HG02642 (cell line): ENCODE measurements at regions not wholly inside any gene's neighbourhood (a gene's known extent, or its start where the extent isn't known, plus 50 kb on each side); places are given as distances from the start of the nearest gene placed in this dataset.

Experiments used
- ATAC-seq: cut with Tn5 transposase; IDR thresholded peaks from one replicate; pipeline ENCODE4 v1.9.1; 2021; ENCODE audit warnings: mild to moderate bottlenecking; ENCODE audit not compliant: unreplicated experiment, poor library complexity

DNA sequence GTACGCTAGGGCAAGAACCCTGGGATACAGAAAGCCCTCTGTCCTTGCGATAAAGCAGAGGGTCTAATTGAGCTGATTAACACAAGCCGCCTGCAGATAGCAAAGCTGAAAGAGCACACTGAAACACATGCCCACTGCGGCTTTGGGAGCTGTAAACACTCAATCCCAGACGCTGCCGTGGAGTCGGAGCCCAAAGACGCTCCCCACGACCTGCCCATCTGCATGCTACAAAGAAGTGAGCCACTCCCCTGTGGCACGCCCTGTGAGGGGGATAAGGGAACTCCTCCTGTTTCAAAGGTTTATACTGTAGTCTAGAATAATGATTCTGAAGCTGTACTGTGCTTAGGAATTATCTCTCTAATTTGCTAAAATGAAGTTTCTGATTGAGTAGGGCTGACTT lies 985.6 kb upstream of the GHITM start:
- ATAC-seq, result no peak

DNA sequence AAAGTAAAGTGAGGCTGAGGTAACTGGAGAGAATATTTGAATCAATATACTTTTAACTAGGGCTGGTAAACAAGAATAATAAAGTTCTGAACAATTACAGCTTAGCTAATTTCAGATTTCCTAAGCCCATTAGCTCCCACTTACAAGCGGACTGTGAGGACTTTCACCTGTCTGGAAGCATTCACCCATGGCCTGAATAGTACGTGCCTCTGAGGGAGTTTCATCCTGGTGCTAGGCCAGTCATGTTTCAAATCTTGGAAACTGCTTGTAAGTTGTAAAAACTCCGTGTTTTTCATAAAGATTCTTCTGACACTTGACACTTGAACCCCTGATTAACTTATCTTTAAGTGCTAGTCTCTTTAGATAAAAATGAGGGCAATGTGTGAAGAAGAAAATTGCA lies 975.2 kb upstream of the GHITM start:
- ATAC-seq, result no peak

- ATAC-seq, result no peak
Measured at GRCh38 chr10:83165265-83165664, 974.0 kb upstream of the GHITM start.

DNA sequence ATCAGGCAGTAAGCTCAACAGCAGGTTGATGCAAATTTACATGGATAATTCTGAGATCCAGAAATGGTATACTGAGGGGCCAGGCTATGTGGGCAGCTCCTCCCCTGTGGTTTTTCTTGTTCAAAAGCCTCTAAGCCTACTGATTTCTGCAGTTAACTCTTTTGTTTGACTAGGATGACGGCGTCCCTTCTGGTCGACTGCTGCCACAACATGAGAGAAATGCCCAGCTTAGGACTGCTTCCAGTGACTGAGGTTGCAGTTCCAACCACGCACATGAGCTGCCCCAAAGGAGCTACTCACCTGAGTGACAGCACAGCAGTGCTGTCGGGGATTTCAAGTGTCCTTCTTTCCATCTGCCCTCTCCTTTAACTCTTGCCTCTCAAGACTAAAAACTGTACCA lies 973.0 kb upstream of the GHITM start:
- no peak for ATAC-seq

GRCh38 chr10:83167081-83167480 lies 972.2 kb upstream of the GHITM start:
- no peak for ATAC-seq

DNA sequence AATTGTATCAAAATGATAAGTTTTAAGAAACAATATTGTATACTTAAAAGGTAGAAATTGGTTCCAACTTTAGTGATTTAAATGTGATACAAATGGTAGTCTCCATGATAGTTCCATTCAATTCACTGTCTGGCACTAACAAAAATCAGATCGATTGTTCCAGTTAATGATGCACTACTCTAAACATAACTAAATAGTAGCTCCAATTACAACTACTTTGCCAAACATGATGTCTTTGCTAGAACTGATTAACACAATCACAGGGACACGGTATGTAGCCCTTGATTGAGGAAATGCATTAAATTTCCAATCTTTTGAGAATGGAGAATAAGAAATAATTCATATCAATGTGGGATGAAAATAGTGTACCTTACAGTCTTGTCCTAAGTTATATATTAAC lies 962.4 kb upstream of the GHITM start:
- no peak for ATAC-seq

DNA sequence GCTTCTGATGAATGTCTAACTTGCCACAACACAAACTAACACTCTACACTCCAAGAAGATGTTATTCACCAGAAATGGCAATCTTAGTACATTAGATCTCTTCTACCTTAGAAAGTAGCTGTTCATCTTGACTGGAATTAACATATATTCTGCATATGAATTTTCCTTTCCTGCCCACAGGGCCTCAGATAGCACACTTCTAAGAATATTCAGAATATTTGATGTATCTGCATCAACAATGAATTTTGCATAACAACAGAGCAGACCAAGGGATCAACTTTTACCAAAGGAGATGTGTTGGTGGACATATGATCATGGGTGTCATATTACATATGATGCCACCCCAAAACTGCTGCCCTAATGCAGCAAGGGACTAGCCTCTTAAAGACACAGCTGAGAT lies 960.8 kb upstream of the GHITM start:
- no peak for ATAC-seq

GRCh38 chr10:83179371-83179770 lies 959.9 kb upstream of the GHITM start:
- ATAC-seq, result no peak

GRCh38 chr10:83182076-83182475 lies 957.2 kb upstream of the GHITM start:
- ATAC-seq, result no peak

GRCh38 chr10:83184641-83185040 lies 954.7 kb upstream of the GHITM start:
- no peak for ATAC-seq

- ATAC-seq, result no peak
Measured at GRCh38 chr10:83190614-83191013, 948.7 kb upstream of the GHITM start.

DNA sequence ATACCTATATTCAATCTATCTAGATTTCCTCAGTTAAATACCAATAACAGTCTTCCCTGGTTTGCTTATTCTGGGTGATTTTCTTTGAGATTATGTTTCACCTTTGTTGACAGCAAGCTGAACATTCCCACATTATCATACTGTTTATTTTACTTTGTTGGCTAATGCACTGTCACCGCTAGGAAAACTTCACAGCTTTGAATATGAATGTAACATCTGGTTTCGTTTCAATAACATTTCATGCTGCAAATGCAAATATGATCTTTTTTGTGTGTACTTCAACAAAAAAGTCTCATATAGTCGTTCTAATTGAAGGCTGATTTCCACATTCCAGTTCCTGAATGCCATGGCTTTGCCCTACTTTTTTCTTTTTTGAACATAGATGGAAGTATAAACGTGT lies 946.3 kb upstream of the GHITM start:
- ATAC-seq, result no peak

DNA sequence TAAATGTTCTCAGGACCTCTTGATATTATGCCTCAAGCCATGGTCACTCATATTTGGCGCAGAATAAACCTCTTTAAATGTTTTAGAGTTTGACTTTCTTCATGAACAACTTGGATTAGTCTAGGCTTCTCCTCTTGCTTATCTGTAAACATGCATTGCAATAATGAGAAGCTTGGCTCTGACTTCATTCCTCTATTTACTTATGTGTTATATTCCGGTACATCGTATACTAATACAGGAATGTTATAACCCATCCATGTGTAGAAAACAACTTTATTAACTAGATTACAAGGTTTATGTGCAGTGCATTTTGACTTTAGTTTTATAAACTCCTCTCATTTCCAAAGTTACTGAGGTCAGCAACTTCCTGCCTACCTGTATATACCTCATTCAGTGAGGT lies 944.3 kb upstream of the GHITM start:
- ATAC-seq, result no peak

DNA sequence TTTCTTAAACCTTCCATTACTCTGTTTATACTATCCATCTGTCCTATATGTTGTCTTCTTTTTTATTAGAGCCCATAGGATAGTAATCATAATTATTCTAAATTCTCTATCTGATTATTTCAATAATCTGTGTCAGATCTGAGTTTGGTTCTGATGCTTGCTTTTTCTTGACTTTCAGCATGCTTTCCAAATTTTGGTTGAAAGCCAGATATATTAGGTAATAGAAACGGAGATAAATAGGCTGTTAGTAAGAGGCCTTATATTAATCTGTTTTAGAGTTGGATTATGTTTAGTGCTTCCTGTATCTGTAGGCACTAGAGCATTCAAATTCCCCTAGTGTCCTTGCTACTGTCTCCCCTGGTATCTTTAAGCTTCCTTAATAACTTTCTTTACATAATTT lies 939.9 kb upstream of the GHITM start:
- no peak for ATAC-seq

DNA sequence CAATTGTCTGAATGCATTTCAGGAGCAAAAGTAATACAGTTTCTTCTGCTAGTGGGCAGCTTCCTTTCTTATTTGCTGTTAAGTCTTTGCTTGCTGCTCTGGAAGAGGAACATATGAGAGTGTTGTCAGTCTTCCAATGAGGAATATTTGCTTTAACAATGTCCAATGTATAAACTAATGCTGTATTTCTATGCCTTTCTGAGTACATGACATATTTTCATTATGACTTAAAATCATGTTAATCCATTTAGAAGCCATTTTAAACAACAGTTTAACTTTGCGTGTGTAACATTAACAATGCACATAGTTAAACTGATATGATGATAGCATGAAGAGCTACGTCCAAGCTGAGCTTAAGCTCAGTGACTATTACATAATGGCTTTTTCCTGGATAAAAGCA lies 933.4 kb upstream of the GHITM start:
- no peak for ATAC-seq

DNA sequence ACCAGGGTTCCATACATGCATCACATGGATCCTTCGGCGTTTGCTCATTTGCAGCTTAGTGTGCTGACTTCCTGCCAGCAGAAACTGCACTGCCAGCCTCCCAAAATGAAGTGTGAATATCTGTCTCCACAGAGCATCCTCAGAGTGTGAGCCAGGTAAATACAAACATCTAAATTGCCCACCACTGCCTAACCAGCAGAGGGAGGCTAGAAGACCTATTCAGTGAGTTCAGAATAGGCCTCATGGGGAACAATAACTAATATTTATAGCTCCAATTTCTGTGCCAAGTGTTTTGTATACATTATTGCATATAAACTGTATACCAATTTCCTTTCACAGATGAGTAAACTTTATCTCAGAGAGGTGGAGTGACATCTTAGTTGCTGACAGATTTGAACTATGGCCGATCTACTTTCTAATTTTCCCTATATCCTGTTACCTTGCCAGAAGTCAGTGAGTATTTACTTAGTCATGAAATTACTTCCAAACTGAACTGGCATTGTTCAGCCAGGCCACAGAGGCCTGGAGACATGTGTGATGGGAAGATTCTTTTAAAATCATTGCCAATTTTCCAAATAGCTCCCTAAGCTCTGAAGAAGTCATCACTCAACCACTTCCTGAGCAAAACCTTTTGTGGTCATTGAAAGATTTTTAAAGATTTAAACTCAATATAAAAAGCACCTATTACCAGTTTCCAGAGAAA lies 926.5 kb upstream of the GHITM start:
- ATAC-seq, result no peak

DNA sequence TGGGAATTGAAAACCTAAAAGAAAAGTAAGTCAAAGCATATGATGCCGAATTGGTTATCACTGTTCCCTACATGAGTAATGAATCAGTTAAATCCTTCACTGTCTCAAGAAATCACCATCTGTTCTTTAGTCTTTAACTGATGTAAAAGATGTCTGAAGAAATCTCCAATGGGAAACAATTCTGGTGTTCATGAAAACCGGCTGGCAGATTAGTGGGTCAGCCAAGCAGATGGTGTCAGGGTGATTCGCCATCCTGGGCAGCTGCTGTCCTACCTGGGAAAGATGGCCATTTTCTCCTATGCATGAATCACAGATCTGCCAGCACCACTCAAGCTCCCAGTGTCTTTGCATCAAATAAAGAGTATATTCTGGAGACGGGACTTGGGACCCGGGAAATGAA lies 925.2 kb upstream of the GHITM start:
- no peak for ATAC-seq

DNA sequence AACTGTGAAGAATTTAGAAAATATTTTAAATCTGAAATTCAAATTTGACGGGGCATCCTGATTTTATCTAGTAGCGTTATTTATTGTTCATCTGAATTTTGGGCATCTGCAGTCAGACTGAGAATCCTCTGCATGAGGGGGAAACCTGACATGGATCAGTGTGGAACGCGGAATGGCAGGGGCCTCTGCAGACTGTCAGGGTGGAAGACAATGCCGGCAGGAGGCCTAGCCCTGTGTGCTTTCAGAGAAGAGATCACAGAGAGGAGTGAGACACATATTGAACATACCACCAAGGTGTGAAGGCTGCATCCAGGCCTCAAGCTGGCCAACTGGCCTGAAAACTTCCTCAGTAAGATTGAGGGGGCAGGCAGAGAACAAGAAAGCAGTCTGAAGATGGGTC lies 921.1 kb upstream of the GHITM start:
- no peak for ATAC-seq

GRCh38 chr10:83222300-83222699 lies 917.0 kb upstream of the GHITM start:
- ATAC-seq, result no peak

GRCh38 chr10:83222832-83223742 lies 916.2 kb upstream of the GHITM start:
- no peak for ATAC-seq

DNA sequence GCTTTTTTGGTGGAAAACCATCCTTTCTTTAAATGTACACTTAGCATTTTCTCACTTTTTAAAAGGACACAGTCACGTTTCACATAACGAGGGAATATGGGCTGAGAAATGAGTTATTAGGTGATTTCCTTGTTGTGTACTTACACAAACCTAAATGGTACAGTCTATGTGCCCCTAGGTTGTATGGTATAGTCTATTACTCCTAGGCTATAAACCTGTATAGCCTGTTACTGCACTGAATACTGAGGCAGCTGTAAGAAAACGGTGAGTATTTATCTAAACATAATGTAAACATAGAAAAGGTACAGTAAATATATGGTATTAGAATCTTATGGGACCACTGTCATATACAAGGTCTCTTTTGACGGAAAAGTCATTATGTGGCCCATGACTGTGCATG lies 913.5 kb upstream of the GHITM start:
- ATAC-seq, result no peak

DNA sequence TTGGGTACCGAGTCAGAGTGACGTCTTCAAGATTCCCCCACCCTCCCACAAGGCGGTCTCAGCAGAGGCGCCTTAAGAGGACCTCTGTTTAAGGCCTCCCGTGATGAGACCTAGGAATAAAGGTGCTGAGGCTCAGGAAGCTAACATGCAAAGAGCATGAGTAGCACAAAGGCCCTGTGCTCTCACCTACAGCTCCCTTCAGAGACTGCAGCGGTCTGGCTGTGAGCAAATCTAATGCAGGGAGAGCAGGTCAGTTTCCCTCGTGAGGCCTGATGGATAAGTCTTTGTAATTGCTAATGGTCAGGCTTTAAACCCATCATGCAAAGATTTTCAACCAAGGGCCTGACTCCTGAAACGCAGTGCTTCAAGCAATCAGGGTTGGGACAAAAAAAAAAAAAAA lies 909.3 kb upstream of the GHITM start:
- no peak for ATAC-seq
